ENCODE measurements at regions not wholly inside any gene's neighbourhood (a gene's known extent, or its start where the extent isn't known, plus 50 kb on each side); places are given as distances from the start of the nearest gene placed in this dataset.

DNA sequence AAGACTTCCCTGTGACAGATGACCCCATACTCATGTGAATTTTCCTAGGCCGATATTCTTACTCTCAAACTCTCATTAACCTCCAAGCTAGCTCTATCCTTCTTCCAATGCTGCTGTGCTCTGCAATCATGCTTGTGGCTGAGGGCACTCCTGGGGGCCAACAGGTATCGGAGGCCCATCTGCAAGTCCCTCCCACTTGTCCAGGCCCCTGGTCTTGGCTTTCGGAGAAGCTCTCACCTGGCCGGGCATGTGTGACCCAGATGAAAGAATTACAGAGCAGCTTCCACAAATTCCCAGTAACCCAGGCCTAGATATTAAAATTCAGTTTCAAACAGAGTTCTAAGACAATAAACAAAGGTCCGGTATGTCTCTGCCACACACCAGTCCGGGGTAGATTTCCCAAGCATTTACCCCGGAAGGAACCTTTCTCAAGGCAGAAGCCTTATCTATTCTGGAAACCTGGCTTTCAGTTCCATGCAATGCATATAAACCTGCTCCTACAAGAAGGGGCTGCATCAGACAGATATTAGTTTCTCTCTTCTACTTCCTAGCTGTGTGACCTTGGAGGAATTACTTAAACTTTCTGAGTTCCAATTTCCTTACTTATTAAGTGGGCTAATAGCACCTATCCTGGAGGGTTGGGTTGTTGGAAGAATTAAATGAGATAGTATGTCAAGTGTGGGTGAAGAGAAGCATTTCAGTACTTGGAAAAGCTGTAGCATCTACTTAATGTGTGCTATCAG, 270.8 kb downstream of the PTTG2 start (continued):
- TF ChIP-seq, protein P1, sequence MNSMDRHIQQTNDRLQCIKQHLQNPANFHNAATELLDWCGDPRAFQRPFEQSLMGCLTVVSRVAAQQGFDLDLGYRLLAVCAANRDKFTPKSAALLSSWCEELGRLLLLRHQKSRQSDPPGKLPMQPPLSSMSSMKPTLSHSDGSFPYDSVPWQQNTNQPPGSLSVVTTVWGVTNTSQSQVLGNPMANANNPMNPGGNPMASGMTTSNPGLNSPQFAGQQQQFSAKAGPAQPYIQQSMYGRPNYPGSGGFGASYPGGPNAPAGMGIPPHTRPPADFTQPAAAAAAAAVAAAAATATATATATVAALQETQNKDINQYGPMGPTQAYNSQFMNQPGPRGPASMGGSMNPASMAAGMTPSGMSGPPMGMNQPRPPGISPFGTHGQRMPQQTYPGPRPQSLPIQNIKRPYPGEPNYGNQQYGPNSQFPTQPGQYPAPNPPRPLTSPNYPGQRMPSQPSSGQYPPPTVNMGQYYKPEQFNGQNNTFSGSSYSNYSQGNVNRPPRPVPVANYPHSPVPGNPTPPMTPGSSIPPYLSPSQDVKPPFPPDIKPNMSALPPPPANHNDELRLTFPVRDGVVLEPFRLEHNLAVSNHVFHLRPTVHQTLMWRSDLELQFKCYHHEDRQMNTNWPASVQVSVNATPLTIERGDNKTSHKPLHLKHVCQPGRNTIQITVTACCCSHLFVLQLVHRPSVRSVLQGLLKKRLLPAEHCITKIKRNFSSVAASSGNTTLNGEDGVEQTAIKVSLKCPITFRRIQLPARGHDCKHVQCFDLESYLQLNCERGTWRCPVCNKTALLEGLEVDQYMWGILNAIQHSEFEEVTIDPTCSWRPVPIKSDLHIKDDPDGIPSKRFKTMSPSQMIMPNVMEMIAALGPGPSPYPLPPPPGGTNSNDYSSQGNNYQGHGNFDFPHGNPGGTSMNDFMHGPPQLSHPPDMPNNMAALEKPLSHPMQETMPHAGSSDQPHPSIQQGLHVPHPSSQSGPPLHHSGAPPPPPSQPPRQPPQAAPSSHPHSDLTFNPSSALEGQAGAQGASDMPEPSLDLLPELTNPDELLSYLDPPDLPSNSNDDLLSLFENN (IDR thresholded peaks at IDR 0.05; ENCODE audit: low read depth in 2 of 2, low read length in 2 of 2) = peak in 1 of 2 experiments; percentile 55; a peak in 1 of 4 replicates
- TF ChIP-seq, protein P2, sequence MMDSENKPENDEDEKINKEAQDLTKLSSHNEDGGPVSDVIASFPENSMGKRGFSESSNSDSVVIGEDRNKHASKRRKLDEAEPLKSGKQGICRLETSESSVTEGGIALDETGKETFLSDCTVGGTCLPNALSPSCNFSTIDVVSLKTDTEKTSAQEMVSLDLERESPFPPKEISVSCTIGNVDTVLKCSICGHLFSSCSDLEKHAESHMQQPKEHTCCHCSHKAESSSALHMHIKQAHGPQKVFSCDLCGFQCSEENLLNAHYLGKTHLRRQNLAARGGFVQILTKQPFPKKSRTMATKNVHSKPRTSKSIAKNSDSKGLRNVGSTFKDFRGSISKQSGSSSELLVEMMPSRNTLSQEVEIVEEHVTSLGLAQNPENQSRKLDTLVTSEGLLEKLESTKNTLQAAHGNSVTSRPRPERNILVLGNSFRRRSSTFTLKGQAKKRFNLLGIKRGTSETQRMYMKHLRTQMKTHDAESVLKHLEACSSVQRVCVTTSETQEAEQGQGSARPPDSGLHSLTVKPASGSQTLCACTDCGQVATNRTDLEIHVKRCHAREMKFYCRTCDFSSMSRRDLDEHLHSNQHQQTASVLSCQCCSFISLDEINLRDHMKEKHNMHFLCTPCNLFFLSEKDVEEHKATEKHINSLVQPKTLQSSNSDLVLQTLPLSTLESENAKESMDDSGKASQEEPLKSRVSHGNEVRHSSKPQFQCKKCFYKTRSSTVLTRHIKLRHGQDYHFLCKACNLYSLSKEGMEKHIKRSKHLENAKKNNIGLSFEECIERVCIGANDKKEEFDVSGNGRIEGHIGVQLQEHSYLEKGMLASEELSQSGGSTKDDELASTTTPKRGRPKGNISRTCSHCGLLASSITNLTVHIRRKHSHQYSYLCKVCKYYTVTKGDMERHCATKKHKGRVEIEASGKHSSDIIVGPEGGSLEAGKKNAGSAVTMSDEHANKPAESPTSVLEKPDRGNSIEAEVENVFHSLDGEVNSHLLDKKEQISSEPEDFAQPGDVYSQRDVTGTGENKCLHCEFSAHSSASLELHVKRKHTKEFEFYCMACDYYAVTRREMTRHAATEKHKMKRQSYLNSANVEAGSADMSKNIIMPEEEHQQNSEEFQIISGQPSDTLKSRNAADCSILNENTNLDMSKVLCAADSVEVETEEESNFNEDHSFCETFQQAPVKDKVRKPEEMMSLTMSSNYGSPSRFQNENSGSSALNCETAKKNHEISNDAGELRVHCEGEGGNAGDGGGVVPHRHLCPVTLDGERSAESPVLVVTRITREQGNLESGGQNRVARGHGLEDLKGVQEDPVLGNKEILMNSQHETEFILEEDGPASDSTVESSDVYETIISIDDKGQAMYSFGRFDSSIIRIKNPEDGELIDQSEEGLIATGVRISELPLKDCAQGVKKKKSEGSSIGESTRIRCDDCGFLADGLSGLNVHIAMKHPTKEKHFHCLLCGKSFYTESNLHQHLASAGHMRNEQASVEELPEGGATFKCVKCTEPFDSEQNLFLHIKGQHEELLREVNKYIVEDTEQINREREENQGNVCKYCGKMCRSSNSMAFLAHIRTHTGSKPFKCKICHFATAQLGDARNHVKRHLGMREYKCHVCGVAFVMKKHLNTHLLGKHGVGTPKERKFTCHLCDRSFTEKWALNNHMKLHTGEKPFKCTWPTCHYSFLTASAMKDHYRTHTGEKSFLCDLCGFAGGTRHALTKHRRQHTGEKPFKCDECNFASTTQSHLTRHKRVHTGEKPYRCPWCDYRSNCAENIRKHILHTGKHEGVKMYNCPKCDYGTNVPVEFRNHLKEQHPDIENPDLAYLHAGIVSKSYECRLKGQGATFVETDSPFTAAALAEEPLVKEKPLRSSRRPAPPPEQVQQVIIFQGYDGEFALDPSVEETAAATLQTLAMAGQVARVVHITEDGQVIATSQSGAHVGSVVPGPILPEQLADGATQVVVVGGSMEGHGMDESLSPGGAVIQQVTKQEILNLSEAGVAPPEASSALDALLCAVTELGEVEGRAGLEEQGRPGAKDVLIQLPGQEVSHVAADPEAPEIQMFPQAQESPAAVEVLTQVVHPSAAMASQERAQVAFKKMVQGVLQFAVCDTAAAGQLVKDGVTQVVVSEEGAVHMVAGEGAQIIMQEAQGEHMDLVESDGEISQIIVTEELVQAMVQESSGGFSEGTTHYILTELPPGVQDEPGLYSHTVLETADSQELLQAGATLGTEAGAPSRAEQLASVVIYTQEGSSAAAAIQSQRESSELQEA (IDR thresholded peaks at IDR 0.05; ENCODE audit: low read depth) = no peak
- TF ChIP-seq ZNF140 (CRISPR knock-in tag; IDR thresholded peaks at IDR 0.05) (no peak), NCOA6 (IDR thresholded peaks at IDR 0.05) (no peak), STAT5A (IDR thresholded peaks at IDR 0.05; ENCODE audit: borderline replicate concordance, low read length) (peak; percentile 67), STAT5B (CRISPR knock-in tag; IDR thresholded peaks at IDR 0.05) (no peak), FOXM1 (IDR thresholded peaks at IDR 0.05; ENCODE audit: low read depth) (peak; percentile 60), FOXM1 (CRISPR knock-in tag; IDR thresholded peaks at IDR 0.05; ENCODE audit: low read depth) (no peak), BRD4 (IDR thresholded peaks at IDR 0.05) (no peak), ZNF174 (CRISPR knock-in tag; IDR thresholded peaks at IDR 0.05) (no peak), MCM7 (IDR thresholded peaks at IDR 0.05) (no peak), SOX6 (IDR thresholded peaks at IDR 0.05) (peak; percentile 56; the same call in 1 of the 2 replicates), HNRNPK (IDR thresholded peaks at IDR 0.05; ENCODE audit: low read depth, low read length, poor library complexity, severe bottlenecking) (no peak)

All from K562 (cell line).